SIG-M5 treated with dmso at 0.1 percent for 504 hours (cell line): ENCODE measurements at regions not wholly inside any gene's neighbourhood (a gene's known extent, or its start where the extent isn't known, plus 50 kb on each side); places are given as distances from the start of the nearest gene placed in this dataset.
"Not testable (repeated sequence)": the region's sequence is repeated elsewhere in the genome, so short reads cannot be mapped to it uniquely, and the experiment has no call there.

ENCODE experiments used
- DNase-seq: peaks from one replicate; lab custom pipeline; 2025; ENCODE audit not compliant: unreplicated experiment; lab: John Stamatoyannopoulos, UW

GRCh38 chr2:83217854-83218253 is 1241.2 kb downstream of the SUCLG1 start:
- no peak for DNase-seq

GRCh38 chr2:83196225-83196624 is 1262.9 kb downstream of the SUCLG1 start:
- peak; percentile 34 for DNase-seq

DNA sequence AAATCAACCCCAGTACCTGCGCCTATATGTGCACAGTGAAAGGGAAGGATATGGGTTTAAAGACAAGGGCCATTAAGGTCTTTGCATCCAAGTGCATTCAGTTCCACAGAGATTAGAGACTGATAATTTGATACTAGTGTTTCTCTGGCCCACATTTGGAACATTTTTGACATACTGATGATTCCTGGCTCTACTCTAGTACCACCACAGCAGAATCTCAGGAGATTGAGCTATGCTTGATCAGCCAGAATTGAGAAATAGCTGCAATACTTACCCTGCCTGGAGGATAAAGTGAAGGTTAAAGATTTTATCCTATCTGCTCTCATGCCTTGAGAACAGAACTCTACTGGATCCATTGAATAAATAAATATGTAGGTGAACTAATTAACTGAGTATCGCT is 1267.8 kb downstream of the SUCLG1 start:
- DNase-seq = no peak

GRCh38 chr2:83186105-83186760 is 1272.8 kb downstream of the SUCLG1 start:
- no peak for DNase-seq

DNA sequence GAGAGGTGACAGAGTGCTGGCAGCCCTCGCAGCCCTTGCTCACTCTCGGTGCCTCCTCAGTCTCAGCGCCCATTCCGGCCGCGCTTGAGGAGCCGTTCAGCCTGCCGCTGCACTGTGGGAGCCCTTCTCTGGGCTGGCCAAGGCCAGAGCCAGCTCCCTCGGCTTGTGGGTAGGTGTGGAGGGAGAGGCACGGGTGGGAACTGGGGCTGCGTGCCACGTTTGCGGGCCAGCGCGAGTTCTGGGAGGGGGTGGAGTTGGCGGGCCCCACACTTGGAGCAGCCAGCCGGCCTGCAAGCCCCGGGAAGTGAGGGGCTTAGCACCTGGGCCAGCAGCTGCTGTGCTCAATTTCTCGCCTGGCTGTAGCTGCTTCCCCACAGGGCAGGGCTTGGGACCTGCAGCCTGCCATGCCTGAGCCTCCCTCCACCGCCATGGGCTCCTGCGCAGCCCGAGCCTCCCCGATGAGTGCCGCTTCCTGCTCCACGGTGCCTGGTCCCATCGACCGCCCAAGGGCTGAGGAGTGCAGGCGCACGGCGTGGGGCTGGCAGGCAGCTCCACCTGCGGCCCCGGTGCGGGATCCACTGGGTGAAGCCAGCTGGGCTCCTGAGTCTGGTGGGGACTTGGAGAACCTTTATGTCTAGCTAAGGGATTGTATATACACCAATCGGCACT is 1278.1 kb downstream of the SUCLG1 start:
- DNase-seq = not testable (repeated sequence)

- no peak for DNase-seq
Measured at GRCh38 chr2:83176539-83176938, 1282.5 kb downstream of the SUCLG1 start.

- no peak for DNase-seq
Measured at GRCh38 chr2:83172841-83173240, 1286.2 kb downstream of the SUCLG1 start.

GRCh38 chr2:83168377-83168776 is 1290.7 kb downstream of the SUCLG1 start:
- no peak for DNase-seq

- no peak for DNase-seq
Measured at GRCh38 chr2:83162421-83162820, 1296.7 kb downstream of the SUCLG1 start.

DNA sequence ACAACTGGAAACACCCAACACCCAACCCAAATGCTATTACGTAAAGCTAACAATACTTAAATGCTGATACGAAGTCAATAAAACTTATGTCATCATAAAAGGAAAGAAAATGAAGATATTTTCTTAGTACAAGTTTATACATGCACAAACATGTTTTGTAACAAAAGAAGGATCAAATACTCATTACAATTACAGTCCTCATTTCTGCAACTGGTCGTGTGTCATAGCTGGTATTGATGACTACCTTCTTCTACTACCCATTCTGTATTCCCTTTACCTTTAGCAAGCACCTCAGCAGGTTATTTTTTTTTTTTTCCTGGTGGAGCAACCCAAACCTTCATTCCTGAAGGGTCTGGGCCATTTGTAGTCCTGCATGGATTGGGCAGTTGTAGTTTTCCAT is 1298.5 kb downstream of the SUCLG1 start:
- no peak for DNase-seq

DNA sequence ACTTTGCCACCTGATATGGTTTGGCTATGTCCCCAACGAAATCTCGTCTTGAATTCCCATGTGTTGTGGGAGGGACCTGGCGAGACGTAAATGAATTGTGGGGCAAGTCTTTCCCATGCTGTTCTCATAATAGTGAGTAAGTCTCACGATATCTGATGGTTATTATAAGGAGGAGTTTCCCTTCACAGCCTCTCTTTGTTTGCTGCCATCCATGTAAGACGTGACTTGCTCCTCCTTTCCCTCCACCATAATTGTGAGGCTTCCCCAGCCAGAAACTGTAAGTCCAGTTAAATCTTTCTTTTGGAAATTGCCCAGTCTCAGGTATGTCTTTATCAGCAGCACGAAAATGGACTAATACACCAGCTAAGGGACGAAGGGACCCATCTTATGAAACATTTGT is 1303.3 kb downstream of the SUCLG1 start:
- DNase-seq = no peak

GRCh38 chr2:83143946-83144345 is 1315.1 kb downstream of the SUCLG1 start:
- no peak for DNase-seq

DNA sequence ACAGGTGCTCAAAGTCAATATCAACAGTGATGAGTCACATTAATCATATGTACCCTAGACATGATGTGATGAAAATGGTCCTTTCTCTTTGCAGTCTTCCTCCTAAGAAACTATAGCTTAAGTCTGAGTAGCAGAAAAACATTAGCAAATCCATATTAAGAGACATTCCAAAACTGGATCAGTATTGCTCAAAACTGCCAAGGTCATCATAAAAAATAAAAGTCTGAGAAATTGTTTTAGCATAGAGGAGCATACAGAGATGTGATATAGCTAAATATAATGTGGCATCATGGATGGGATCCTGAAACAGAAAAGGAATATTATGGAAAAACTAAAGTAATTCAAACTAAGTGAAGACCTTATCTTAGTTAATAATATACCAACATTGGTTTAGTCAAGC is 1316.1 kb downstream of the SUCLG1 start:
- DNase-seq = no peak

GRCh38 chr2:83115606-83116005 is 1343.5 kb downstream of the SUCLG1 start:
- peak; percentile 20 for DNase-seq

DNA sequence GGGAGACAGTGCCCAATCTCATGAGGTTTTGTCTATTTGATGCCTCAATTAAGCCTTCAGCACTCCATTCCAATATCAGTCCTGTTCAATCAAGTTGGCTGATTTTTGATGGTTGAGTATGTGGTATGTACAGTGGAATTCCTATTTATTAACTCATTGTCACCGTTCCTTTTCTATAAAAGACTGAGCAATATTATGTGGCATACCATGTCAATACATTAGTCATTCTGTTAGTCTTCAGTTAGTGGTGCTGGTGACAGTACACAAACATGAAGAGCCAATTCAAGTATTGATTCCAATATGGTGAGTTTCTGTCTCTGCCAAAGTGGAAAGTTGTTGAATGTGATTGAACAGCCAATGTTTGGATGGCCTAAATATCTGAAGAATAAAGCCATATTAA is 1343.9 kb downstream of the SUCLG1 start:
- no peak for DNase-seq

GRCh38 chr2:83113953-83114352 is 1345.1 kb downstream of the SUCLG1 start:
- DNase-seq = no peak

DNA sequence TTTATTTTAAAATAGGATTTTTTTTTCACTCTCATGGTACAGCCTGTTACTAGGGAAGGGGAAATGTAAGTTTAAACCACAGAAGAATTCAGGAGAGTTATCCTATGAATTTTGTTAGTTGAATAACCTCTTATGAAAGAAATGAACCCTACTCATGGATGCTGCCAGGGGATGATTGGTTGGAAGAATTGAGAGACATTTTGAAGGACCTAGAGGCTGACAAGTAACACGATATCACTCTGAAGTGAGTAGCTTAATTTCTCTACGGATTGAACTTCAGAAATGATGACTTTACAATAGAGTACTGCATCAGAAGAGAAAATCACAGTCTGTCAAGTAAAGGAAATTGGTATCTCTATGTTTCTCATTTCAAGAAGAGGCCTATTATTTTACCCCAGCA is 1346.2 kb downstream of the SUCLG1 start:
- DNase-seq = no peak

- DNase-seq = no peak
Measured at GRCh38 chr2:83109284-83109683, 1349.8 kb downstream of the SUCLG1 start.

- no peak for DNase-seq
Measured at GRCh38 chr2:83106853-83107252, 1352.2 kb downstream of the SUCLG1 start.

GRCh38 chr2:83104202-83104601 is 1354.9 kb downstream of the SUCLG1 start:
- no peak for DNase-seq

GRCh38 chr2:83103613-83104012 is 1355.5 kb downstream of the SUCLG1 start:
- DNase-seq = no peak

DNA sequence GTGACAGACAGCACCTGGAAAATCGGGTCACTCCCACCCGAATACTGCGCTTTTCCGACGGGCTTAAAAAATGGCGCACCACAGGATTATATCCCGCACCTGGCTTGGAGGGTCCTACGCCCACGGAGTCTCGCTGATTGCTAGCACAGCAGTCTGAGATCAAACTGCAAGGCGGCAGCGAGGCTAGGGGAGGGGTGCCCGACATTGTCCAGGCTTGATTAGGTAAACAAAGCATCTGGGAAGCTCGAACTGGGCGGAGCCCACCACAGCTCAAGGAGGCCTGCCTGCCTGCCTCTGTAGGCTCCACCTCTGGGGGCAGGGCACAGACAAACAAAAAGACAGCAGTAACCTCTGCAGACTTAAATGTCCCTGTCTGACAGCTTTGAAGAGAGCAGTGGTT is 1370.0 kb downstream of the SUCLG1 start:
- DNase-seq = not testable (repeated sequence)

DNA sequence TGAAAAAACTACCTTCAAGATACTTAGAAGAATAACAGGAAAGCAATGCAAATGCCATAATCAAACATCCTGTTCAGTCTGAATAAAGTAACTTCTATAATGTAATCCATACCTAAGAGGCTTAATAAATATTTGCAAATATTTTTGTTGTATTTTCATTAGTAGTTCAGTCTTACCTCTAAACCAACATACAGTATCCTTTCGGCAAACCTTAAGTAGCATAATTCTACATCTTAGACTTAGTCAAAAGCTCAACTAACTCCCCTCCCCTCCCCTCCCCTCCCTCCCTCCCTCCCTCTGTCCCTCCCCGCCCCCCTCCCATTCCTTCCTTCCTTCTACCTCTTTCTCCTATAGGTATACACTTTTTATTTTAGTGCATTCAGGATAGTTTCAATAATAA is 1373.2 kb downstream of the SUCLG1 start:
- DNase-seq = no peak
